Gastrocnemius medialis (tissue), 4 donors: ENCODE measurements at regions not wholly inside any gene's neighbourhood (a gene's known extent, or its start where the extent isn't known, plus 50 kb on each side); places are given as distances from the start of the nearest gene placed in this dataset.

Experiments
- POLR2A ChIP-seq, 2 donors: fragments of 450-650 bp; IDR thresholded peaks; one replicate each; pipeline ENCODE4 v1.6.1; 2017; ENCODE audit warnings: antibody characterized with exemption in 2 of 2, mild to moderate bottlenecking in 2 of 2, moderate library complexity in 2 of 2
- TF ChIP-seq, protein P1 (sequence below), 5 experiments: fragments of 450-650 bp in 3 of 5; fragments of 200-600 bp in 2 of 5; sonication (generic) in 2 of 5; IDR thresholded peaks in 4 of 5; conservative IDR thresholded peaks in 1 of 5; 1 replicate in 4 of 5; 2 replicates in 1 of 5; pipeline ENCODE4 v1.5.1; 2016 to 2019; ENCODE audit warnings: antibody characterized with exemption in 5 of 5, mild to moderate bottlenecking in 3 of 5, moderate library complexity in 3 of 5

DNA sequence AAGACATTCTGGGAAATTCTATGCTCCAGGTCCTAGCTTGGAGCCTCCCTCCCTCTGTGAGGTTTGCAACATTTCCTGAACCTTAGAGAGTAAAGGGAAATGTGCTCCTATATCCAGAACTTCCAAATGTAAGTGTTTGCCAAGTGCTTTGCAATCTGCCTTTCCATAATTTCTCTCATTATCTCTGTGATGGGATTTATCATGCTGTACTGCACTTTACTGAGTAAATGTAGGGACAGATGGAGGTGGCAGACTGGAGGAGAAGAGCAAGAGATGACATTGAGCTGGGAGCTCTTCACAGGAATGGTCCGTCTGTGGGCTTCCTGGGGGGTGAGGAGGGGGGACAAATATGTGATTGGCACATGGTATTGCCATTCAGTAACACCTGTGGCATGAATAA is 184.3 kb downstream of the SOX4 start:
- TF ChIP-seq, protein P1, sequence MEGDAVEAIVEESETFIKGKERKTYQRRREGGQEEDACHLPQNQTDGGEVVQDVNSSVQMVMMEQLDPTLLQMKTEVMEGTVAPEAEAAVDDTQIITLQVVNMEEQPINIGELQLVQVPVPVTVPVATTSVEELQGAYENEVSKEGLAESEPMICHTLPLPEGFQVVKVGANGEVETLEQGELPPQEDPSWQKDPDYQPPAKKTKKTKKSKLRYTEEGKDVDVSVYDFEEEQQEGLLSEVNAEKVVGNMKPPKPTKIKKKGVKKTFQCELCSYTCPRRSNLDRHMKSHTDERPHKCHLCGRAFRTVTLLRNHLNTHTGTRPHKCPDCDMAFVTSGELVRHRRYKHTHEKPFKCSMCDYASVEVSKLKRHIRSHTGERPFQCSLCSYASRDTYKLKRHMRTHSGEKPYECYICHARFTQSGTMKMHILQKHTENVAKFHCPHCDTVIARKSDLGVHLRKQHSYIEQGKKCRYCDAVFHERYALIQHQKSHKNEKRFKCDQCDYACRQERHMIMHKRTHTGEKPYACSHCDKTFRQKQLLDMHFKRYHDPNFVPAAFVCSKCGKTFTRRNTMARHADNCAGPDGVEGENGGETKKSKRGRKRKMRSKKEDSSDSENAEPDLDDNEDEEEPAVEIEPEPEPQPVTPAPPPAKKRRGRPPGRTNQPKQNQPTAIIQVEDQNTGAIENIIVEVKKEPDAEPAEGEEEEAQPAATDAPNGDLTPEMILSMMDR (IDR thresholded peaks at IDR 0.05 in 4 of 5, conservative IDR thresholded peaks at IDR 0.05 in 1 of 5) = no peak
- no peak for TF ChIP-seq POLR2A (IDR thresholded peaks at IDR 0.05)
